HCT116 (cell line): ENCODE measurements at regions not wholly inside any gene's neighbourhood (a gene's known extent, or its start where the extent isn't known, plus 50 kb on each side); places are given as distances from the start of the nearest gene placed in this dataset.

Source experiments
- CTCF ChIP-seq, 3 experiments: fragments of 200-600 bp in 1 of 3; sonication (generic) in 1 of 3; IDR thresholded peaks in 2 of 3; conservative IDR thresholded peaks in 1 of 3; 2 replicates each; pipeline ENCODE4 v1.5.1; 2012 to 2017; ENCODE audit warnings: low read depth in 2 of 3, low read length in 2 of 3, antibody characterized with exemption in 1 of 3, borderline replicate concordance in 1 of 3, control low read depth in 1 of 3, mild to moderate bottlenecking in 1 of 3, mixed read lengths in 1 of 3, mixed run types in 1 of 3, moderate library complexity in 1 of 3; ENCODE audit not compliant: insufficient read depth in 1 of 3
- EZH2 ChIP-seq: fragments of 200-600 bp; sonication (generic); IDR thresholded peaks from 2 replicates; pipeline ENCODE4 v1.6.1; 2017; ENCODE audit warnings: antibody characterized with exemption, mixed run types
- MAX ChIP-seq: IDR thresholded peaks from 2 replicates; pipeline ENCODE4 v1.6.1; 2012
- POLR2AphosphoS5 ChIP-seq: IDR thresholded peaks from 2 replicates; pipeline ENCODE4 v1.6.1; 2011; ENCODE audit warnings: mild to moderate bottlenecking, low read depth, low read length, moderate library complexity

- no peak for TF ChIP-seq MAX
- TF ChIP-seq CTCF (IDR thresholded peaks at IDR 0.05 in 2 of 3, conservative IDR thresholded peaks at IDR 0.05 in 1 of 3; ENCODE audit: borderline replicate concordance in 1 of 3, insufficient read depth in 1 of 3, low read depth in 2 of 3, low read length in 2 of 3): no peak
- no peak for TF ChIP-seq EZH2
- no peak for TF ChIP-seq POLR2AphosphoS5
These were observed 524.4 kb downstream of the CAAP1 start for GRCh38 chr9:26368241-26368640.
